DOHH2 (cell line): ENCODE measurements at regions not wholly inside any gene's neighbourhood (a gene's known extent, or its start where the extent isn't known, plus 50 kb on each side); places are given as distances from the start of the nearest gene placed in this dataset.

Source experiments
- H3F3A ChIP-seq: fragments of 200-600 bp; sonication (generic), shearing (Covaris generic); 2 replicates; pipeline ENCODE4 v1.6.0; 2016; ENCODE audit warnings: antibody characterized with exemption, mild to moderate bottlenecking; ENCODE audit not compliant: control insufficient read depth, insufficient read depth
- H3K27ac ChIP-seq: fragments of 200-600 bp; sonication (generic); 2 replicates; pipeline ENCODE4 v1.5.1; 2014; ENCODE audit warnings: low read depth, mild to moderate bottlenecking, low read length, moderate library complexity
- H3K27me3 ChIP-seq: fragments of 200-600 bp; sonication (generic); 2 replicates; pipeline ENCODE4 v1.6.1; 2014; ENCODE audit warnings: mild to moderate bottlenecking, low read length, mixed read lengths; ENCODE audit not compliant: control insufficient read depth
- H3K36me3 ChIP-seq: fragments of 200-600 bp; sonication (generic); 2 replicates; pipeline ENCODE4 v1.6.1; 2014; ENCODE audit warnings: mild to moderate bottlenecking, low read length, moderate library complexity, mixed read lengths; ENCODE audit not compliant: control insufficient read depth
- H3K4me1 ChIP-seq: fragments of 200-600 bp; sonication (generic); 2 replicates; pipeline ENCODE4 v1.6.1; 2014; ENCODE audit warnings: mild to moderate bottlenecking, low read length, mixed read lengths; ENCODE audit not compliant: control insufficient read depth
- H3K4me2 ChIP-seq: fragments of 200-600 bp; sonication (generic); 2 replicates; pipeline ENCODE4 v1.6.0; 2014; ENCODE audit warnings: mild to moderate bottlenecking, low read length, moderate library complexity
- H3K4me3 ChIP-seq: fragments of 200-600 bp; sonication (generic); 2 replicates; pipeline ENCODE4 v1.5.1; 2014; ENCODE audit warnings: mild to moderate bottlenecking, low read length, mixed read lengths
- H3K79me2 ChIP-seq: fragments of 200-600 bp; sonication (generic); 2 replicates; pipeline ENCODE4 v1.6.1; 2014; ENCODE audit warnings: mild to moderate bottlenecking, low read length, mixed read lengths; ENCODE audit not compliant: control insufficient read depth
- H3K9me2 ChIP-seq: fragments of 200-600 bp; sonication (generic); replicated peaks from 2 replicates; pipeline ENCODE4 v1.6.1; 2014; ENCODE audit warnings: mild to moderate bottlenecking, low read length, mixed read lengths; ENCODE audit not compliant: control insufficient read depth
- H3K9me3 ChIP-seq: fragments of 200-600 bp; sonication (generic); 2 replicates; pipeline ENCODE4 v1.6.1; 2014; ENCODE audit warnings: antibody characterized with exemption, low read length, mixed read lengths; ENCODE audit not compliant: control insufficient read depth, insufficient read depth
- H4K20me1 ChIP-seq: fragments of 200-600 bp; sonication (generic); 2 replicates; pipeline ENCODE4 v1.6.0; 2014; ENCODE audit warnings: low read depth, mild to moderate bottlenecking, antibody characterized with exemption, low read length, moderate library complexity; ENCODE audit not compliant: control insufficient read depth, insufficient read depth
- EZH2phosphoT487 ChIP-seq: fragments of 200-600 bp; sonication (generic); IDR thresholded peaks from 2 replicates; pipeline ENCODE4 v1.6.1; 2017; ENCODE audit warnings: borderline replicate concordance, mild to moderate bottlenecking, antibody characterized with exemption, low read length, moderate library complexity, mixed read lengths
- TF ChIP-seq, protein P1 (sequence below): fragments of 200-600 bp; sonication (generic); IDR thresholded peaks from one replicate; pipeline ENCODE4 v1.5.1; 2014; ENCODE audit warnings: antibody characterized with exemption, mild to moderate bottlenecking, low read depth, low read length; ENCODE audit not compliant: poor library complexity, severe bottlenecking

DNA sequence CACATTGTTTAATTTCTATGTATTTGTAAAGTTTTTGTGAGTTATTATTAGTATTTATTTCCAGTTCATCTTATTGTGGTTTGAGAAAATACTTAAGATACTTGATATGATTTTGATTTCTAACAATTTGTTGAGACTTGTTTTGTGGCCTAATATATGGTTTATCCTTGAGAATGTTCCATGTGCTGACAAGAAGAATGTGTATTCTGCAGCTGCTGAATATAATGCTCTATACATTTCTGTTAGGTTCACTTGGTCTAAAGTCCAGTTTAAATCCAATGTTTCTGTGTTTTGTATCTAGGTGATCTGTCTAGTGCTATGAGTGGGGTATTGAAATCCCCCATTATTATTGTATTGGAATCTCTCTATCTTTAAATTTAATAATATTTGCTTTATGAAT, 201.3 kb downstream of the FSIP2 start:
- Histone ChIP-seq H3K9me3 (no peaks in the 10 kb centered on the region), H3K4me3 (no peak overlapping the region), H3K27ac (no peak overlapping the region), H3K4me1 (no peaks in the 10 kb centered on the region), H4K20me1 (no peaks in the 10 kb centered on the region), H3K36me3 (no peaks in the 10 kb centered on the region), H3F3A (no peaks in the 10 kb centered on the region), H3K4me2 (no peak overlapping the region), H3K27me3 (no peaks in the 10 kb centered on the region), H3K9me2 (no peaks in the 10 kb centered on the region), H3K79me2 (no peaks in the 10 kb centered on the region)
- TF ChIP-seq EZH2phosphoT487 = no peak
- TF ChIP-seq, protein P1, sequence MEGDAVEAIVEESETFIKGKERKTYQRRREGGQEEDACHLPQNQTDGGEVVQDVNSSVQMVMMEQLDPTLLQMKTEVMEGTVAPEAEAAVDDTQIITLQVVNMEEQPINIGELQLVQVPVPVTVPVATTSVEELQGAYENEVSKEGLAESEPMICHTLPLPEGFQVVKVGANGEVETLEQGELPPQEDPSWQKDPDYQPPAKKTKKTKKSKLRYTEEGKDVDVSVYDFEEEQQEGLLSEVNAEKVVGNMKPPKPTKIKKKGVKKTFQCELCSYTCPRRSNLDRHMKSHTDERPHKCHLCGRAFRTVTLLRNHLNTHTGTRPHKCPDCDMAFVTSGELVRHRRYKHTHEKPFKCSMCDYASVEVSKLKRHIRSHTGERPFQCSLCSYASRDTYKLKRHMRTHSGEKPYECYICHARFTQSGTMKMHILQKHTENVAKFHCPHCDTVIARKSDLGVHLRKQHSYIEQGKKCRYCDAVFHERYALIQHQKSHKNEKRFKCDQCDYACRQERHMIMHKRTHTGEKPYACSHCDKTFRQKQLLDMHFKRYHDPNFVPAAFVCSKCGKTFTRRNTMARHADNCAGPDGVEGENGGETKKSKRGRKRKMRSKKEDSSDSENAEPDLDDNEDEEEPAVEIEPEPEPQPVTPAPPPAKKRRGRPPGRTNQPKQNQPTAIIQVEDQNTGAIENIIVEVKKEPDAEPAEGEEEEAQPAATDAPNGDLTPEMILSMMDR = no peak

DNA sequence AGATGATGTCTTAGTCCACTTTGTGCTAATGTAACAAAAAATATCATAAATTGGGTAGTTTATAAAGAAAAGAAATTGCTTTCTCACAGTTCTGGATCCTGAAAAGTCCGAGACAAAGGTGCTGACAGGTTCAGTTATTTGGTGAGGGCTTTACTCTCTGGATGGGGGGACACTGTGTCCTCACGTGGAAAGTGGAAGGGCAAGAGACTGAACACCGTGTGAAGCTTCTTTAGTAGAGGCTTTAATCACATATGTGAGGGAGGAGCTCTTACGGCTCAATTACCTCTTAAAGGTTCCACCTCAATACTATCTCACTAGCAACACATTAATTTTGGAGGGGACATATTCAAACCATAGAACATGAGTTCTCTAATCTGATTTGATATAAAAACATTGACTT, 204.3 kb downstream of the FSIP2 start:
- Histone ChIP-seq H3K79me2 (no peaks in the 10 kb centered on the region), H3K4me2 (no peak overlapping the region), H3K4me1 (no peaks in the 10 kb centered on the region), H3K27me3 (no peaks in the 10 kb centered on the region), H3K27ac (no peak overlapping the region), H3K9me2 (no peaks in the 10 kb centered on the region), H4K20me1 (no peaks in the 10 kb centered on the region), H3K36me3 (no peaks in the 10 kb centered on the region), H3K4me3 (no peak overlapping the region), H3F3A (no peaks in the 10 kb centered on the region), H3K9me3 (no peaks in the 10 kb centered on the region)
- TF ChIP-seq, protein P1 = no peak
- no peak for TF ChIP-seq EZH2phosphoT487

DNA sequence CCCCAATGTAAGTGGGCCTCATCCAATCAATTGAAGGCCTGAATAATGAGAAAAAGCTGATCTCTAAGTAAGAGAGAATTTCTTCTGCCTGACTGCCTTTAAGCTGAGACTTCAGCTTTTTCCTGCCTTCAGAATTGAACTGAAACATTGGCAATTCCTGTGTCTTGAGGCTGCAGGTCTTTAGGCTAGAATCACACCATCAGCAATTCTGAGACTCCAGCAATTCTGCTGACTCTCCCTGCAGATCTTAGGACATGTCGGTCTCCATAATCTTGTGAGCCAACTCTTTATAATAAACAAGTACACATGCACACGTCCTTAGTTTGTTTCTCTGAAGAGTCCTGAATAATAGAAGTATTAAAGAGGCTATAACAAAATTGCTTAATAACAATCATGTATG, 209.1 kb downstream of the FSIP2 start:
- H3K4me1 ChIP-seq = no peaks in the 10 kb centered on the region
- no peak overlapping the region for H3K4me2 ChIP-seq
- H3K9me3 ChIP-seq = no peaks in the 10 kb centered on the region
- no peaks in the 10 kb centered on the region for H3K27me3 ChIP-seq
- H3K36me3 ChIP-seq = no peaks in the 10 kb centered on the region
- no peak overlapping the region for H3K27ac ChIP-seq
- no peaks in the 10 kb centered on the region for H3K79me2 ChIP-seq
- H3K9me2 ChIP-seq = no peaks in the 10 kb centered on the region
- no peak for TF ChIP-seq EZH2phosphoT487
- TF ChIP-seq, protein P1 = no peak
- no peaks in the 10 kb centered on the region for H4K20me1 ChIP-seq
- no peak overlapping the region for H3K4me3 ChIP-seq
- H3F3A ChIP-seq = no peaks in the 10 kb centered on the region

DNA sequence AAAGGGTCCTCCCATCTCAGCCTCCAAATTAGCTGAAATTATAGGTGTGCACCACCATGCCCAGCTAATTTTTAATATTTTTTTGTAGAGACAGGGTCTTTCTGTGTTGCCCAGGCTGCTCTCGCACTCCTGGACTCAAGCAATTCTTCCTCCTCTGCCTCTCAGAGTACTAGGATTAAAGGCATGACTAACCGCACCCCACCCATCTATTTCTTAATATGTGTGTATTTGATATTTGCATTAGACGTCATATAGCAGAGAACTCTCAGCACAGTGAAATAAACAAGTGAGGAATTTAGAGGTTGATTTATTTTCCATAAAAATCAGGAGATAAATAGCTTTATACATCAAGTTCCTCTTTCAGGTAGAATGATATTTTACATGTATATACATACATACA, 213.5 kb downstream of the FSIP2 start:
- H3F3A ChIP-seq = no peaks in the 10 kb centered on the region
- H3K9me2 ChIP-seq = no peaks in the 10 kb centered on the region
- no peaks in the 10 kb centered on the region for H3K4me1 ChIP-seq
- H3K36me3 ChIP-seq = no peaks in the 10 kb centered on the region
- no peak overlapping the region for H3K4me3 ChIP-seq
- H3K27me3 ChIP-seq = no peaks in the 10 kb centered on the region
- no peaks in the 10 kb centered on the region for H3K79me2 ChIP-seq
- H4K20me1 ChIP-seq = no peaks in the 10 kb centered on the region
- no peak overlapping the region for H3K4me2 ChIP-seq
- TF ChIP-seq EZH2phosphoT487 = no peak
- TF ChIP-seq, protein P1 = no peak
- no peaks in the 10 kb centered on the region for H3K9me3 ChIP-seq
- no peak overlapping the region for H3K27ac ChIP-seq
